HG03045 (cell line): ENCODE measurements at regions not wholly inside any gene's neighbourhood (a gene's known extent, or its start where the extent isn't known, plus 50 kb on each side); places are given as distances from the start of the nearest gene placed in this dataset.
A peak's percentile ranks its signal among the peaks of the same experiment; 100 is the strongest.

Source experiments
- ATAC-seq: cut with Tn5 transposase; IDR thresholded peaks from one replicate; pipeline ENCODE4 v1.9.1; 2021; ENCODE audit warnings: mild to moderate bottlenecking, moderate library complexity; ENCODE audit not compliant: unreplicated experiment

- ATAC-seq, result no peak
These were observed 1043.5 kb upstream of the SORCS1 start for GRCh38 chr10:108208038-108208437.

- ATAC-seq, result peak; percentile 52
These were observed 1040.2 kb upstream of the SORCS1 start for GRCh38 chr10:108204528-108205305.

GRCh38 chr10:108203905-108204527, 1039.5 kb upstream of the SORCS1 start:
- ATAC-seq, result no peak

- ATAC-seq, result no peak
These were observed 1023.0 kb upstream of the SORCS1 start for GRCh38 chr10:108187408-108188012.

- ATAC-seq, result no peak
These were observed 1019.6 kb upstream of the SORCS1 start for GRCh38 chr10:108184114-108184513.

GRCh38 chr10:108180878-108181277, 1016.4 kb upstream of the SORCS1 start:
- no peak for ATAC-seq

- ATAC-seq, result no peak
These were observed 1005.3 kb upstream of the SORCS1 start for GRCh38 chr10:108169846-108170245.

- no peak for ATAC-seq
These were observed 1003.3 kb upstream of the SORCS1 start for GRCh38 chr10:108167766-108168165.

- no peak for ATAC-seq
These were observed 1001.9 kb upstream of the SORCS1 start for GRCh38 chr10:108166401-108166800.

- no peak for ATAC-seq
These were observed 982.8 kb upstream of the SORCS1 start for GRCh38 chr10:108147346-108147745.

- no peak for ATAC-seq
These were observed 976.6 kb upstream of the SORCS1 start for GRCh38 chr10:108141064-108141463.

- no peak for ATAC-seq
These were observed 967.8 kb upstream of the SORCS1 start for GRCh38 chr10:108132303-108132702.

- no peak for ATAC-seq
These were observed 966.1 kb upstream of the SORCS1 start for GRCh38 chr10:108130575-108130974.

GRCh38 chr10:108112218-108112617, 947.7 kb upstream of the SORCS1 start:
- ATAC-seq, result no peak

GRCh38 chr10:108104551-108105156, 940.1 kb upstream of the SORCS1 start:
- no peak for ATAC-seq

- ATAC-seq, result no peak
These were observed 932.8 kb upstream of the SORCS1 start for GRCh38 chr10:108097258-108097657.

GRCh38 chr10:108095932-108096925, 931.7 kb upstream of the SORCS1 start:
- ATAC-seq, result no peak

- no peak for ATAC-seq
These were observed 926.1 kb upstream of the SORCS1 start for GRCh38 chr10:108090476-108091215.

- no peak for ATAC-seq
These were observed 922.0 kb upstream of the SORCS1 start for GRCh38 chr10:108086502-108086901.

GRCh38 chr10:108082596-108082995, 918.1 kb upstream of the SORCS1 start:
- no peak for ATAC-seq
